Keratinocyte (primary cell): ENCODE measurements at regions not wholly inside any gene's neighbourhood (a gene's known extent, or its start where the extent isn't known, plus 50 kb on each side); places are given as distances from the start of the nearest gene placed in this dataset.

Experiments used
- CTCF ChIP-seq, 3 experiments: IDR thresholded peaks in 1 of 3; conservative IDR thresholded peaks in 1 of 3; optimal IDR thresholded peaks in 1 of 3; 2 replicates in 2 of 3; 3 replicates in 1 of 3; pipeline versions ENCODE3 to v1.5.1; 2011; ENCODE audit warnings: low read length in 3 of 3, mild to moderate bottlenecking in 3 of 3, moderate library complexity in 2 of 3, control low read depth in 1 of 3, inconsistent platforms in 1 of 3; ENCODE audit not compliant: insufficient read depth in 2 of 3; ENCODE audit errors: extremely low read depth in 1 of 3
- EZH2 ChIP-seq: IDR thresholded peaks from one replicate; pipeline ENCODE4 v1.6.1; 2012; ENCODE audit warnings: inconsistent platforms, mild to moderate bottlenecking, low read length, moderate library complexity

GRCh38 chr2:134129900-134130537, 123.9 kb upstream of the MGAT5 start:
- TF ChIP-seq CTCF (optimal IDR thresholded peaks at IDR 0.05 in 1 of 3, IDR thresholded peaks at IDR 0.05 in 1 of 3, conservative IDR thresholded peaks at IDR 0.05 in 1 of 3; ENCODE audit: extremely low read depth in 1 of 3, insufficient read depth in 2 of 3, low read length in 3 of 3) (no peak), EZH2 (no peak)
